Neural cell (in vitro differentiated cells): ENCODE measurements at regions not wholly inside any gene's neighbourhood (a gene's known extent, or its start where the extent isn't known, plus 50 kb on each side); places are given as distances from the start of the nearest gene placed in this dataset.

Source experiments
- H2AFZ ChIP-seq: fragments of 200-600, 300-800 bp; sonication (generic), shearing (Covaris generic); 2 replicates; pipeline ENCODE4 v1.6.0; 2014; ENCODE audit warnings: low read depth, mild to moderate bottlenecking, antibody characterized with exemption, low read length, moderate library complexity
- H3F3A ChIP-seq: fragments of 200-600 bp; shearing (Covaris generic); 2 replicates; pipeline ENCODE4 v1.6.1; 2016; ENCODE audit warnings: mild to moderate bottlenecking, moderate library complexity, mixed read lengths, antibody characterized with exemption, low read length; ENCODE audit not compliant: insufficient read depth, poor library complexity, severe bottlenecking
- H3K27ac ChIP-seq: fragments of 200-600, 300-800 bp; sonication (generic), shearing (Covaris generic); 2 replicates; pipeline ENCODE4 v1.5.1; 2014; ENCODE audit warnings: mild to moderate bottlenecking, low read length, moderate library complexity
- H3K27me3 ChIP-seq: fragments of 300-800, 200-600 bp; sonication (generic), shearing (Covaris generic); 2 replicates; pipeline ENCODE4 v1.6.0; 2014; ENCODE audit warnings: mild to moderate bottlenecking, low read depth, low read length, moderate library complexity; ENCODE audit not compliant: insufficient read depth
- H3K36me3 ChIP-seq: fragments of 300-800, 200-600 bp; sonication (generic), shearing (Covaris generic); 2 replicates; pipeline ENCODE4 v1.5.1; 2014; ENCODE audit warnings: mild to moderate bottlenecking, antibody characterized with exemption, low read length, moderate library complexity; ENCODE audit not compliant: insufficient read depth
- H3K4me2 ChIP-seq: fragments of 300-800, 200-600 bp; sonication (generic), shearing (Covaris generic); 2 replicates; pipeline ENCODE4 v1.6.0; 2014; ENCODE audit warnings: mild to moderate bottlenecking, low read length
- H3K4me3 ChIP-seq: fragments of 300-800, 200-600 bp; sonication (generic), shearing (Covaris generic); 2 replicates; pipeline ENCODE4 v1.5.1; 2014; ENCODE audit warnings: mild to moderate bottlenecking, low read length, moderate library complexity
- H3K79me2 ChIP-seq: fragments of 200-600 bp; shearing (Covaris generic); replicated peaks from 2 replicates; pipeline ENCODE4 v1.6.0; 2014; ENCODE audit warnings: mild to moderate bottlenecking, low read length, moderate library complexity; ENCODE audit not compliant: insufficient read depth
- H3K9ac ChIP-seq: fragments of 300-800, 200-600 bp; sonication (generic), shearing (Covaris generic); 2 replicates; pipeline ENCODE4 v1.6.1; 2016; ENCODE audit warnings: mild to moderate bottlenecking, low read length, mixed read lengths
- H3K9me2 ChIP-seq: fragments of 200-600 bp; shearing (Covaris generic); 2 replicates; pipeline ENCODE4 v1.6.1; 2016; ENCODE audit warnings: mild to moderate bottlenecking, low read length, mixed read lengths; ENCODE audit not compliant: insufficient read depth
- H3K9me3 ChIP-seq: fragments of 200-600, 300-800 bp; sonication (generic), shearing (Covaris generic); 2 replicates; pipeline ENCODE4 v1.6.1; 2016; ENCODE audit warnings: mild to moderate bottlenecking, mixed run types, low read length, moderate library complexity, mixed read lengths
- H4K20me1 ChIP-seq: fragments of 200-600 bp; shearing (Covaris generic); 2 replicates; pipeline ENCODE4 v1.6.1; 2016; ENCODE audit warnings: mild to moderate bottlenecking, mixed run types; ENCODE audit not compliant: insufficient read depth
- EP300 ChIP-seq: fragments of 450-650 bp; conservative IDR thresholded peaks from 2 replicates; pipeline ENCODE4 v1.6.1; 2014; ENCODE audit warnings: antibody characterized with exemption, mild to moderate bottlenecking, moderate library complexity; ENCODE audit not compliant: poor library complexity, severe bottlenecking
- EZH2 ChIP-seq: fragments of 200-600, 300-800 bp; shearing (Covaris generic), sonication (generic); IDR thresholded peaks from 2 replicates; pipeline ENCODE4 v1.6.1; 2014; ENCODE audit warnings: antibody characterized with exemption, low read length, borderline replicate concordance, mild to moderate bottlenecking; ENCODE audit not compliant: insufficient read depth, poor library complexity, severe bottlenecking
- MXI1 ChIP-seq: fragments of 450-650 bp; conservative IDR thresholded peaks from 2 replicates; pipeline ENCODE4 v1.6.1; 2014; ENCODE audit warnings: antibody characterized with exemption, mild to moderate bottlenecking; ENCODE audit not compliant: poor library complexity, severe bottlenecking
- POLR2AphosphoS5 ChIP-seq: IDR thresholded peaks from 2 replicates; pipeline ENCODE4 v1.6.1; 2012
- RAD21 ChIP-seq: fragments of 450-650 bp; conservative IDR thresholded peaks from 2 replicates; pipeline ENCODE4 v1.6.1; 2014; ENCODE audit warnings: antibody characterized with exemption, mild to moderate bottlenecking, moderate library complexity
- SMC3 ChIP-seq: fragments of 450-650 bp; conservative IDR thresholded peaks from 2 replicates; pipeline ENCODE4 v1.6.1; 2014; ENCODE audit warnings: antibody characterized with exemption, mild to moderate bottlenecking, moderate library complexity; ENCODE audit not compliant: poor library complexity
- TAF1 ChIP-seq: IDR thresholded peaks from 2 replicates; pipeline ENCODE4 v1.6.1; 2012; ENCODE audit warnings: low read depth
- TF ChIP-seq, protein P1 (sequence below): IDR thresholded peaks from 2 replicates; pipeline ENCODE4 v1.6.1; 2012; ENCODE audit warnings: borderline replicate concordance
- TF ChIP-seq, protein P2 (sequence below): fragments of 450-650 bp; IDR thresholded peaks from 2 replicates; pipeline ENCODE4 v1.5.1; 2014; ENCODE audit warnings: antibody characterized with exemption, mild to moderate bottlenecking, moderate library complexity; ENCODE audit not compliant: poor library complexity, severe bottlenecking

DNA sequence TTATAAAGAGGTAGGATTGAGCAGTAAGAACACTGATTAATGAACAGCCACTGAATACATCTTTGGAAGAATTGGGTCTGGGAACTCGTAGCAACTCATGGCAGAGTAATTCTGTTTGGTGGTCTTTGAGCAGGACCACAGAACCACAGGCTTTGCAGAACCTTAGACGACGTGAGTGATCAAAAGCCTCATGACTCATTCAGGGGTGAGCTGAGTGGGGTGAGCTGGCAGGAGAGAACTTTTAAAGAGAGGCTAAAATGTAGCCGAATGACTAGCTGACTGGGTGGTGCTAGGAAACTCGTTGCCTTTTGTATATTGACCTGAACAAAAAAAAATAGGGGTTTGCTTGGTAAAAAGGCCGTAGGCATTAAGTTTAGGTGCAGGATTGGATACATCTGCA is 313.8 kb downstream of the TGFB2 start:
- Histone ChIP-seq H3K4me3 (no peak overlapping the region), H3K27me3 (no peaks in the 10 kb centered on the region), H3F3A (no peaks in the 10 kb centered on the region), H4K20me1 (no peaks in the 10 kb centered on the region), H3K9me3 (no peaks in the 10 kb centered on the region), H3K79me2 (no peaks in the 10 kb centered on the region), H3K4me2 (no peak overlapping the region), H3K36me3 (no peaks in the 10 kb centered on the region), H3K9me2 (no peaks in the 10 kb centered on the region), H3K9ac (no peak overlapping the region), H3K27ac (no peak overlapping the region), H2AFZ (no peak overlapping the region)
- TF ChIP-seq EP300 = no peak
- TF ChIP-seq, protein P1, sequence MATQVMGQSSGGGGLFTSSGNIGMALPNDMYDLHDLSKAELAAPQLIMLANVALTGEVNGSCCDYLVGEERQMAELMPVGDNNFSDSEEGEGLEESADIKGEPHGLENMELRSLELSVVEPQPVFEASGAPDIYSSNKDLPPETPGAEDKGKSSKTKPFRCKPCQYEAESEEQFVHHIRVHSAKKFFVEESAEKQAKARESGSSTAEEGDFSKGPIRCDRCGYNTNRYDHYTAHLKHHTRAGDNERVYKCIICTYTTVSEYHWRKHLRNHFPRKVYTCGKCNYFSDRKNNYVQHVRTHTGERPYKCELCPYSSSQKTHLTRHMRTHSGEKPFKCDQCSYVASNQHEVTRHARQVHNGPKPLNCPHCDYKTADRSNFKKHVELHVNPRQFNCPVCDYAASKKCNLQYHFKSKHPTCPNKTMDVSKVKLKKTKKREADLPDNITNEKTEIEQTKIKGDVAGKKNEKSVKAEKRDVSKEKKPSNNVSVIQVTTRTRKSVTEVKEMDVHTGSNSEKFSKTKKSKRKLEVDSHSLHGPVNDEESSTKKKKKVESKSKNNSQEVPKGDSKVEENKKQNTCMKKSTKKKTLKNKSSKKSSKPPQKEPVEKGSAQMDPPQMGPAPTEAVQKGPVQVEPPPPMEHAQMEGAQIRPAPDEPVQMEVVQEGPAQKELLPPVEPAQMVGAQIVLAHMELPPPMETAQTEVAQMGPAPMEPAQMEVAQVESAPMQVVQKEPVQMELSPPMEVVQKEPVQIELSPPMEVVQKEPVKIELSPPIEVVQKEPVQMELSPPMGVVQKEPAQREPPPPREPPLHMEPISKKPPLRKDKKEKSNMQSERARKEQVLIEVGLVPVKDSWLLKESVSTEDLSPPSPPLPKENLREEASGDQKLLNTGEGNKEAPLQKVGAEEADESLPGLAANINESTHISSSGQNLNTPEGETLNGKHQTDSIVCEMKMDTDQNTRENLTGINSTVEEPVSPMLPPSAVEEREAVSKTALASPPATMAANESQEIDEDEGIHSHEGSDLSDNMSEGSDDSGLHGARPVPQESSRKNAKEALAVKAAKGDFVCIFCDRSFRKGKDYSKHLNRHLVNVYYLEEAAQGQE = no peak
- TF ChIP-seq SMC3 = no peak
- TF ChIP-seq POLR2AphosphoS5 = no peak
- TF ChIP-seq EZH2 = no peak

DNA sequence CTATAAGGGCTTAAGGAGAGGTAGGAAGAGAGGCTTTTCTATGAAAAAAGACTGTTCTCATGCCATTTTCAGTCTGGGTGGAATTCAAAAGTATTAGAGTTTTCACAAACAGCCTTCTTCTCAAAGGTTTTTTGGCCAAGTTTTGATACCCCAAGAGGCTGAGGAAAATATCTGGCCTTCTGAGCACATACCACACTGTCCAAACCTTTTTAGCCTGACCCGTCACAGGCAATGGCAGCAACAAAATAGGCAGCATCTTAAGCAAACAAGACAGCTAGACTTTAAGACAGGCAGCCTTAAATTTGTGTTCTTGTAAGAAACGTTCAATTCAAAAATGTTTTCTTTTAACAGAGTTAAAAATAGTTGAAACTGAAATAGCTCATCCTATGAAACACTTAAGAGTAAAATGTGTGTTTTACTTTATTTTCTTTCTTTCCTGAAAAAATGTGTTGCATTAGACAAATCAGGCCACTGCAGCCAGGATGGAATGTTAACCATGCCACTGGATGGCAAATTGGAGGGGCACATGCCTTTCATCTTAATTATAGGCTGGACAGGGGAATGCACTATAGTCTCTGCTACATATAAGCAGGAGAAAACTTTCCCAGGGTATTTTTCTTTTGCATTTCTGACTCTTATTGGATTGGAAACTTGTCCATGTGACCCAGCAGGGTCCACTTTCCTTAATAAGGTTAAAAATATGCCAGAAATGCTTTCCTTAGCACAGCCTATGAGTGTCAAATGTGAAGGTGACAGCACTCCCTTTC is 315.0 kb downstream of the TGFB2 start:
- Histone ChIP-seq H3F3A (no peaks in the 10 kb centered on the region), H3K9me3 (no peaks in the 10 kb centered on the region), H3K27me3 (no peaks in the 10 kb centered on the region), H3K9ac (no peak overlapping the region), H4K20me1 (no peaks in the 10 kb centered on the region), H3K9me2 (no peaks in the 10 kb centered on the region), H3K36me3 (no peaks in the 10 kb centered on the region), H3K79me2 (no peaks in the 10 kb centered on the region), H3K27ac (no peak overlapping the region), H3K4me2 (no peak overlapping the region), H2AFZ (no peak overlapping the region), H3K4me3 (no peak overlapping the region)
- TF ChIP-seq, protein P2, sequence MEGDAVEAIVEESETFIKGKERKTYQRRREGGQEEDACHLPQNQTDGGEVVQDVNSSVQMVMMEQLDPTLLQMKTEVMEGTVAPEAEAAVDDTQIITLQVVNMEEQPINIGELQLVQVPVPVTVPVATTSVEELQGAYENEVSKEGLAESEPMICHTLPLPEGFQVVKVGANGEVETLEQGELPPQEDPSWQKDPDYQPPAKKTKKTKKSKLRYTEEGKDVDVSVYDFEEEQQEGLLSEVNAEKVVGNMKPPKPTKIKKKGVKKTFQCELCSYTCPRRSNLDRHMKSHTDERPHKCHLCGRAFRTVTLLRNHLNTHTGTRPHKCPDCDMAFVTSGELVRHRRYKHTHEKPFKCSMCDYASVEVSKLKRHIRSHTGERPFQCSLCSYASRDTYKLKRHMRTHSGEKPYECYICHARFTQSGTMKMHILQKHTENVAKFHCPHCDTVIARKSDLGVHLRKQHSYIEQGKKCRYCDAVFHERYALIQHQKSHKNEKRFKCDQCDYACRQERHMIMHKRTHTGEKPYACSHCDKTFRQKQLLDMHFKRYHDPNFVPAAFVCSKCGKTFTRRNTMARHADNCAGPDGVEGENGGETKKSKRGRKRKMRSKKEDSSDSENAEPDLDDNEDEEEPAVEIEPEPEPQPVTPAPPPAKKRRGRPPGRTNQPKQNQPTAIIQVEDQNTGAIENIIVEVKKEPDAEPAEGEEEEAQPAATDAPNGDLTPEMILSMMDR = no peak
- TF ChIP-seq EZH2 (no peak), SMC3 (no peak), RAD21 (no peak), MXI1 (no peak), TAF1 (no peak), POLR2AphosphoS5 (no peak), EP300 (no peak)
- TF ChIP-seq, protein P1 = no peak
